ENCODE measurements at regions not wholly inside any gene's neighbourhood (a gene's known extent, or its start where the extent isn't known, plus 50 kb on each side); places are given as distances from the start of the nearest gene placed in this dataset.

- H3K27ac Mint-ChIP-seq: no peak overlapping the region
- H3K4me3 Mint-ChIP-seq: no peak overlapping the region
- intact Hi-C loops (cut with micrococcal nuclease): no loop called here
- no peaks in the 10 kb centered on the region for H3K36me3 Mint-ChIP-seq (ENCODE audit: low read depth)
- peaks cover 26% of the 10 kb centered on the region for H3K27me3 Mint-ChIP-seq
- no peaks in the 10 kb centered on the region for H3K4me1 Mint-ChIP-seq
- H3K9me3 Mint-ChIP-seq: no peaks in the 10 kb centered on the region
- DNase-seq: no peak
Measured at GRCh38 chr22:27615408-27615807, 186.1 kb downstream of the MN1 start.

- Mint-ChIP-seq H3K27ac (no peak overlapping the region), H3K4me1 (no peaks in the 10 kb centered on the region), H3K4me3 (no peak overlapping the region), H3K9me3 (no peaks in the 10 kb centered on the region), H3K27me3 (peaks cover 26% of the 10 kb centered on the region), H3K36me3 (ENCODE audit: low read depth) (no peaks in the 10 kb centered on the region)
- no peak for DNase-seq
- intact Hi-C loops (cut with micrococcal nuclease): no loop called here
Measured at GRCh38 chr22:27616033-27616432, 185.5 kb downstream of the MN1 start.

- H3K27me3 Mint-ChIP-seq: peaks cover 25% of the 10 kb centered on the region
- no peak for DNase-seq
- no peaks in the 10 kb centered on the region for H3K9me3 Mint-ChIP-seq
- H3K36me3 Mint-ChIP-seq (ENCODE audit: low read depth): no peaks in the 10 kb centered on the region
- no peaks in the 10 kb centered on the region for H3K4me1 Mint-ChIP-seq
- H3K27ac Mint-ChIP-seq: no peak overlapping the region
- intact Hi-C loops (cut with micrococcal nuclease): no loop called here
- no peak overlapping the region for H3K4me3 Mint-ChIP-seq
Measured at GRCh38 chr22:27617214-27617881, 184.2 kb downstream of the MN1 start.

GRCh38 chr22:27620367-27621154 lies 181.0 kb downstream of the MN1 start:
- peaks cover 4% of the 10 kb centered on the region for H3K27me3 Mint-ChIP-seq
- no peaks in the 10 kb centered on the region for H3K4me1 Mint-ChIP-seq
- H3K9me3 Mint-ChIP-seq: no peaks in the 10 kb centered on the region
- no peaks in the 10 kb centered on the region for H3K36me3 Mint-ChIP-seq (ENCODE audit: low read depth)
- intact Hi-C loops (cut with micrococcal nuclease): no loop called here
- no peak for DNase-seq
- no peak overlapping the region for H3K27ac Mint-ChIP-seq
- no peak overlapping the region for H3K4me3 Mint-ChIP-seq

- no peak for DNase-seq
- no peak overlapping the region for H3K27ac Mint-ChIP-seq
- H3K4me1 Mint-ChIP-seq: no peaks in the 10 kb centered on the region
- H3K4me3 Mint-ChIP-seq: no peak overlapping the region
- H3K9me3 Mint-ChIP-seq: no peaks in the 10 kb centered on the region
- no peaks in the 10 kb centered on the region for H3K36me3 Mint-ChIP-seq (ENCODE audit: low read depth)
- no peaks in the 10 kb centered on the region for H3K27me3 Mint-ChIP-seq
- intact Hi-C loops (cut with micrococcal nuclease): no loop called here
Measured at GRCh38 chr22:27621486-27622070, 180.0 kb downstream of the MN1 start.

- Mint-ChIP-seq H3K27ac (no peak overlapping the region), H3K4me3 (no peak overlapping the region), H3K27me3 (no peaks in the 10 kb centered on the region), H3K9me3 (no peaks in the 10 kb centered on the region), H3K4me1 (no peaks in the 10 kb centered on the region), H3K36me3 (ENCODE audit: low read depth) (no peaks in the 10 kb centered on the region)
- intact Hi-C loops (cut with micrococcal nuclease): no loop called here
- no peak for DNase-seq
Measured at GRCh38 chr22:27624042-27624441, 177.5 kb downstream of the MN1 start.

GRCh38 chr22:27624705-27625104 lies 176.9 kb downstream of the MN1 start:
- Mint-ChIP-seq H3K9me3 (no peaks in the 10 kb centered on the region), H3K27ac (no peak overlapping the region), H3K4me3 (no peak overlapping the region), H3K36me3 (ENCODE audit: low read depth) (no peaks in the 10 kb centered on the region), H3K4me1 (no peaks in the 10 kb centered on the region), H3K27me3 (no peaks in the 10 kb centered on the region)
- intact Hi-C loops (cut with micrococcal nuclease): no loop called here
- no peak for DNase-seq

- intact Hi-C loops (cut with micrococcal nuclease): no loop called here
- Mint-ChIP-seq H3K27ac (no peak overlapping the region), H3K9me3 (no peaks in the 10 kb centered on the region), H3K36me3 (ENCODE audit: low read depth) (no peaks in the 10 kb centered on the region), H3K4me3 (no peak overlapping the region), H3K4me1 (no peaks in the 10 kb centered on the region), H3K27me3 (no peaks in the 10 kb centered on the region)
- DNase-seq: no peak
Measured at GRCh38 chr22:27625769-27626674, 175.5 kb downstream of the MN1 start.

- Mint-ChIP-seq H3K4me3 (no peak overlapping the region), H3K4me1 (no peaks in the 10 kb centered on the region), H3K9me3 (no peaks in the 10 kb centered on the region), H3K27me3 (no peaks in the 10 kb centered on the region), H3K36me3 (ENCODE audit: low read depth) (no peaks in the 10 kb centered on the region), H3K27ac (no peak overlapping the region)
- intact Hi-C loops (cut with micrococcal nuclease): no loop called here
- no peak for DNase-seq
Measured at GRCh38 chr22:27626675-27627443, 174.7 kb downstream of the MN1 start.

GRCh38 chr22:27627444-27627833 lies 174.1 kb downstream of the MN1 start:
- no peak overlapping the region for H3K27ac Mint-ChIP-seq
- H3K4me3 Mint-ChIP-seq: no peak overlapping the region
- DNase-seq: no peak
- no peaks in the 10 kb centered on the region for H3K4me1 Mint-ChIP-seq
- H3K36me3 Mint-ChIP-seq (ENCODE audit: low read depth): no peaks in the 10 kb centered on the region
- no peaks in the 10 kb centered on the region for H3K27me3 Mint-ChIP-seq
- H3K9me3 Mint-ChIP-seq: no peaks in the 10 kb centered on the region
- intact Hi-C loops (cut with micrococcal nuclease): no loop called here

GRCh38 chr22:27627901-27628300 lies 173.7 kb downstream of the MN1 start:
- Mint-ChIP-seq H3K27ac (no peak overlapping the region), H3K27me3 (no peaks in the 10 kb centered on the region), H3K36me3 (ENCODE audit: low read depth) (no peaks in the 10 kb centered on the region), H3K4me1 (no peaks in the 10 kb centered on the region), H3K4me3 (no peak overlapping the region), H3K9me3 (no peaks in the 10 kb centered on the region)
- no peak for DNase-seq
- intact Hi-C loops (cut with micrococcal nuclease): no loop called here

- Mint-ChIP-seq H3K36me3 (ENCODE audit: low read depth) (no peaks in the 10 kb centered on the region), H3K27ac (no peak overlapping the region), H3K4me3 (no peak overlapping the region), H3K27me3 (no peaks in the 10 kb centered on the region), H3K4me1 (no peaks in the 10 kb centered on the region), H3K9me3 (no peaks in the 10 kb centered on the region)
- intact Hi-C loops (cut with micrococcal nuclease): no loop called here
- no peak for DNase-seq
Measured at GRCh38 chr22:27628341-27628740, 173.2 kb downstream of the MN1 start.

GRCh38 chr22:27628891-27629631 lies 172.5 kb downstream of the MN1 start:
- H3K4me1 Mint-ChIP-seq: no peaks in the 10 kb centered on the region
- DNase-seq: no peak

More at GRCh38 chr22:27628891-27629631, 172.5 kb downstream of the MN1 start:
- Mint-ChIP-seq H3K36me3 (ENCODE audit: low read depth) (no peaks in the 10 kb centered on the region), H3K9me3 (no peaks in the 10 kb centered on the region), H3K27ac (no peak overlapping the region), H3K4me3 (no peak overlapping the region), H3K27me3 (no peaks in the 10 kb centered on the region)
- intact Hi-C loops (cut with micrococcal nuclease): no loop called here

Data from activated CD4-positive, alpha-beta T cell treated with anti-CD3 and anti-CD28 coated beads, Interleukin-2, amount 10 ng/mL, durations not matched to agents 24 days and 14 days (primary cell).